ENCODE measurements at regions not wholly inside any gene's neighbourhood (a gene's known extent, or its start where the extent isn't known, plus 50 kb on each side); places are given as distances from the start of the nearest gene placed in this dataset.

DNA sequence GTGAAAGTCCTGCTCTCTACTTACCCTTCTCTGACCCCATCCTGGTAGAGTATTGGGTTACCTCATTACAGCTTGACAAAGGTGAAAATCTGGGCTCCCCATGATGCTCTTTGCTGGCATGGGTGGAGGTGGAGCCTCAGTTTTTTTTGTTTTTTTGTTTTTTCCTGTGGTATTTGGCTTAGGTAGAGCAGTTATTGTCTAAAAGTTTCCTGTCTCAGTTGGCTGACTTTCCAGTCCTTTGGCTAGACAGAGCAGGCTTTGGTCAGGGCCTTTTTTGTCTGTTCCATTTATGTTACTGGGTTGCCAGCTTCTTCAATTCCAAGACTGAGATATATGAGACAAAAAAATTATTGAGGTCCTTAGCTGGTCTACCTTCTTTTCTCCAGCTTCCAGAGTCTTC lies 163.4 kb downstream of the GALC start:
- TF ChIP-seq, protein P1, sequence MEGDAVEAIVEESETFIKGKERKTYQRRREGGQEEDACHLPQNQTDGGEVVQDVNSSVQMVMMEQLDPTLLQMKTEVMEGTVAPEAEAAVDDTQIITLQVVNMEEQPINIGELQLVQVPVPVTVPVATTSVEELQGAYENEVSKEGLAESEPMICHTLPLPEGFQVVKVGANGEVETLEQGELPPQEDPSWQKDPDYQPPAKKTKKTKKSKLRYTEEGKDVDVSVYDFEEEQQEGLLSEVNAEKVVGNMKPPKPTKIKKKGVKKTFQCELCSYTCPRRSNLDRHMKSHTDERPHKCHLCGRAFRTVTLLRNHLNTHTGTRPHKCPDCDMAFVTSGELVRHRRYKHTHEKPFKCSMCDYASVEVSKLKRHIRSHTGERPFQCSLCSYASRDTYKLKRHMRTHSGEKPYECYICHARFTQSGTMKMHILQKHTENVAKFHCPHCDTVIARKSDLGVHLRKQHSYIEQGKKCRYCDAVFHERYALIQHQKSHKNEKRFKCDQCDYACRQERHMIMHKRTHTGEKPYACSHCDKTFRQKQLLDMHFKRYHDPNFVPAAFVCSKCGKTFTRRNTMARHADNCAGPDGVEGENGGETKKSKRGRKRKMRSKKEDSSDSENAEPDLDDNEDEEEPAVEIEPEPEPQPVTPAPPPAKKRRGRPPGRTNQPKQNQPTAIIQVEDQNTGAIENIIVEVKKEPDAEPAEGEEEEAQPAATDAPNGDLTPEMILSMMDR (IDR thresholded peaks at IDR 0.05): no peak
- no peak for TF ChIP-seq POLR2A (IDR thresholded peaks at IDR 0.05)

Measured in body of pancreas (tissue), 4 donors.